Trophoblast cell (in vitro differentiated cells and primary cell): ENCODE measurements at regions not wholly inside any gene's neighbourhood (a gene's known extent, or its start where the extent isn't known, plus 50 kb on each side); places are given as distances from the start of the nearest gene placed in this dataset.

Experiments
- DNase-seq, 2 donors: peaks; one replicate each; pipeline ENCODE4 v3.0.0-alpha.2; 2016
- H2AFZ ChIP-seq: 2 replicates; pipeline ENCODE4 v1.6.1; 2013; ENCODE audit warnings: low read length, moderate library complexity, mild to moderate bottlenecking; ENCODE audit not compliant: insufficient read depth, poor library complexity
- H2AK5ac ChIP-seq: 2 replicates; pipeline ENCODE4 v1.6.1; 2013; ENCODE audit warnings: mild to moderate bottlenecking, low read length
- H2BK120ac ChIP-seq: 2 replicates; pipeline ENCODE4 v1.6.1; 2013; ENCODE audit warnings: low read length, mild to moderate bottlenecking, moderate library complexity; ENCODE audit not compliant: insufficient read depth, poor library complexity
- H2BK12ac ChIP-seq: 2 replicates; pipeline ENCODE4 v1.6.1; 2013; ENCODE audit warnings: mild to moderate bottlenecking, low read length, moderate library complexity
- H2BK5ac ChIP-seq: 2 replicates; pipeline ENCODE4 v1.6.1; 2013; ENCODE audit warnings: low read length, low read depth, moderate library complexity, mild to moderate bottlenecking; ENCODE audit not compliant: poor library complexity
- H3K14ac ChIP-seq: 2 replicates; pipeline ENCODE4 v1.6.1; 2013; ENCODE audit warnings: mild to moderate bottlenecking, low read length
- H3K18ac ChIP-seq: 2 replicates; pipeline ENCODE4 v1.6.1; 2013; ENCODE audit warnings: mild to moderate bottlenecking, low read length
- H3K23ac ChIP-seq: 2 replicates; pipeline ENCODE4 v1.6.1; 2013; ENCODE audit warnings: low read length
- H3K27ac ChIP-seq: 2 replicates; pipeline ENCODE4 v1.5.1; 2013; ENCODE audit warnings: low read depth, mild to moderate bottlenecking, inconsistent platforms, low read length, moderate library complexity
- H3K27me3 ChIP-seq: 2 replicates; pipeline ENCODE4 v1.6.1; 2013; ENCODE audit warnings: inconsistent platforms, mild to moderate bottlenecking, low read length, moderate library complexity; ENCODE audit not compliant: insufficient read depth
- H3K36me3 ChIP-seq, 2 experiments: 1 replicate in 1 of 2; 2 replicates in 1 of 2; pipeline ENCODE4 v1.6.1; 2013; ENCODE audit warnings: low read length in 2 of 2, mild to moderate bottlenecking in 2 of 2, moderate library complexity in 1 of 2; ENCODE audit not compliant: insufficient read depth in 2 of 2, control insufficient read depth in 1 of 2
- H3K4ac ChIP-seq: 2 replicates; pipeline ENCODE4 v1.6.1; 2013; ENCODE audit warnings: low read depth, mild to moderate bottlenecking, low read length, moderate library complexity
- H3K4me1 ChIP-seq, 2 experiments: 1 replicate in 1 of 2; 2 replicates in 1 of 2; pipeline ENCODE4 v1.6.1; 2013; ENCODE audit warnings: low read length in 2 of 2, mild to moderate bottlenecking in 2 of 2, moderate library complexity in 1 of 2; ENCODE audit not compliant: insufficient read depth in 2 of 2, control insufficient read depth in 1 of 2
- H3K4me2 ChIP-seq: 2 replicates; pipeline ENCODE4 v1.6.1; 2013; ENCODE audit warnings: inconsistent platforms, mild to moderate bottlenecking, low read length, moderate library complexity
- H3K4me3 ChIP-seq: 2 replicates; pipeline ENCODE4 v1.5.1; 2013; ENCODE audit warnings: mild to moderate bottlenecking, low read depth, low read length, inconsistent platforms
- H3K79me1 ChIP-seq: one replicate; pipeline ENCODE4 v1.6.1; 2013; ENCODE audit warnings: low read length
- H3K79me2 ChIP-seq: 2 replicates; pipeline ENCODE4 v1.6.1; 2013; ENCODE audit warnings: low read length, mild to moderate bottlenecking; ENCODE audit not compliant: control insufficient read depth, insufficient read depth, poor library complexity
- H3K9ac ChIP-seq: 2 replicates; pipeline ENCODE4 v1.6.1; 2013; ENCODE audit warnings: mild to moderate bottlenecking, low read length
- H3K9me3 ChIP-seq: 2 replicates; pipeline ENCODE4 v1.6.1; 2013; ENCODE audit warnings: low read depth, mild to moderate bottlenecking, control low read depth, inconsistent platforms, low read length; ENCODE audit not compliant: insufficient read depth
- H4K12ac ChIP-seq: 2 replicates; pipeline ENCODE4 v1.6.1; 2013; ENCODE audit warnings: low read depth, mild to moderate bottlenecking, low read length, moderate library complexity
- H4K8ac ChIP-seq: 2 replicates; pipeline ENCODE4 v1.6.1; 2013; ENCODE audit warnings: low read depth, mild to moderate bottlenecking, low read length, moderate library complexity
- H4K91ac ChIP-seq: one replicate; pipeline ENCODE4 v1.6.1; 2013; ENCODE audit warnings: low read depth, mild to moderate bottlenecking, low read length, moderate library complexity
- WGBS: extraction: QIAGEN DNeasy Blood & Tissue Kit; methylation state at CpG from one replicate; pipeline ENCODE4 v1.1.7; 2013; ENCODE audit warnings: missing lambda C conversion rate; ENCODE audit not compliant: insufficient read length, insufficient coverage; ENCODE audit errors: extremely low coverage; 5-methylcytosine and 5-hydroxymethylcytosine counted together

GRCh38 chr4:27789773-27790172, 929.1 kb downstream of the STIM2 start:
- Histone ChIP-seq H3K36me3 (no peaks in the 10 kb centered on the region), H2AFZ (no peak overlapping the region), H4K8ac (no peak overlapping the region), H3K27ac (peak overlapping the region; percentile 58), H3K4ac (no peak overlapping the region), H2BK120ac (no peak overlapping the region), H3K27me3 (no peaks in the 10 kb centered on the region), H3K9me3 (no peaks in the 10 kb centered on the region), H3K14ac (no peak overlapping the region), H2BK12ac (no peak overlapping the region), H4K91ac (no peak overlapping the region), H3K23ac (no peak overlapping the region), H3K79me1 (peaks cover 4% of the 10 kb centered on the region), H4K12ac (no peak overlapping the region), H3K4me1 (peaks cover 0 to 3% of the 10 kb centered on the region in 2 experiments), H3K18ac (no peak overlapping the region), H3K79me2 (no peaks in the 10 kb centered on the region), H2BK5ac (no peak overlapping the region), H2AK5ac (no peak overlapping the region), H3K9ac (no peak overlapping the region), H3K4me2 (no peak overlapping the region), H3K4me3 (no peak overlapping the region)
- peak in 1 of 2 donors; percentile 9 for DNase-seq
- no CpG with 5 or more reads among the region's 6 CpGs for WGBS

DNA sequence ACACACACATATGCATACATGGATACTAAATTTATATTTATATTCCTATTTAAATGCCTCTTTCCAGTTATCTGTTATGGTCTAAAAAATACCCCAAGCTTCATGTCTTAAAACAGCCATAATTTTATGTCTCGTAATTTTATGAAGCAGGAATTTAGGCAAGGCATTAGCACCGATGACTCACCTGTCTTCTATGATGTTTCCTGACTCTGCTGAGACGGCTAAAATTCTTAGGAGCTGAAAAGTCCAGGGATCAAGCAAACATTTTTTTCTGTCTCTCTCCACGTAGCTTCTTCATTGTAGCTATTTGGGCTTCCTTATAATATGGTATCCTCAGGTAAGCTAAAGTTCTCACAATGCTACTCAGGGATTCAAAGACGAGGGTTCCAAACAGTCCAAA, 930.3 kb downstream of the STIM2 start:
- H3K4me2 ChIP-seq, result no peak overlapping the region
- WGBS, result no CpG with 5 or more reads among the region's 5 CpGs

DNA sequence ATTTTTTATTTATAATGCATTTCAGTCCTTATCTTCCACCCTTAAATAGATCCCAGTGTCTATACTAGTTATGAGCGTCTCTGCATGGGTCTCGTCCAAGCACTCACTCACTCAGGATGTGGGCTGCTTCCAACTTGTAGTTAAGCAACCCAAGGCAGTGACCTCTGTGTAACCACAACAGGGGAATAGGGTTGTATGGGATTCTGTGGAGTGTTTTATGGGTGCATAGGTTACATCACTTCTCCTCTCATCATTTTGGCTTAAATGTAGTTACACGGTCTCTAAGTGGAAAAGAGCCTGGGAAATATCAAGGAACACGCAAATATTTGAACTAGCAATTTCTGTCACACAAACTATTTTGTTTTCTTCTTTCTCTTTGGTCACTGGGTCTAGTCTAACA, 931.0 kb downstream of the STIM2 start:
- no peak overlapping the region for H3K9ac ChIP-seq
- no peaks in the 10 kb centered on the region for H3K36me3 ChIP-seq
- H3K4me3 ChIP-seq, result no peak overlapping the region
- no peak overlapping the region for H3K23ac ChIP-seq
- DNase-seq, result no peak
- H2BK12ac ChIP-seq, result no peak overlapping the region
- no peak overlapping the region for H2AK5ac ChIP-seq
- peak overlapping the region; percentile 11 for H4K91ac ChIP-seq
- no peak overlapping the region for H3K18ac ChIP-seq
- no peaks in the 10 kb centered on the region for H3K27me3 ChIP-seq
- no peaks in the 10 kb centered on the region for H3K79me2 ChIP-seq
- peak overlapping the region; percentile 60 for H2BK120ac ChIP-seq
- no CpG with 5 or more reads among the region's 4 CpGs for WGBS
- H3K79me1 ChIP-seq, result peaks cover 4% of the 10 kb centered on the region
- H4K12ac ChIP-seq, result no peak overlapping the region
- H2BK5ac ChIP-seq, result no peak overlapping the region
- H3K9me3 ChIP-seq, result no peaks in the 10 kb centered on the region
- H4K8ac ChIP-seq, result no peak overlapping the region
- no peak overlapping the region for H3K4ac ChIP-seq
- H3K14ac ChIP-seq, result peak overlapping the region; percentile 61
- peaks cover 0 to 3% of the 10 kb centered on the region in 2 experiments for H3K4me1 ChIP-seq
- peak overlapping the region; percentile 41 for H3K27ac ChIP-seq
- H2AFZ ChIP-seq, result no peak overlapping the region
- no peak overlapping the region for H3K4me2 ChIP-seq

More for the DNA sequence above, 930.3 kb downstream of the STIM2 start:
- Histone ChIP-seq H2AK5ac (no peak overlapping the region), H2AFZ (no peak overlapping the region), H3K9ac (no peak overlapping the region), H3K4ac (no peak overlapping the region), H3K4me1 (peaks cover 0 to 3% of the 10 kb centered on the region in 2 experiments), H3K79me1 (peaks cover 4% of the 10 kb centered on the region), H2BK12ac (no peak overlapping the region), H3K4me3 (no peak overlapping the region), H3K27ac (peak overlapping the region; percentile 74), H3K79me2 (no peaks in the 10 kb centered on the region), H4K12ac (no peak overlapping the region), H2BK120ac (no peak overlapping the region), H3K36me3 (no peaks in the 10 kb centered on the region), H3K27me3 (no peaks in the 10 kb centered on the region), H3K9me3 (no peaks in the 10 kb centered on the region), H3K14ac (no peak overlapping the region), H4K8ac (no peak overlapping the region), H4K91ac (no peak overlapping the region), H3K23ac (no peak overlapping the region), H2BK5ac (no peak overlapping the region), H3K18ac (no peak overlapping the region)
- DNase-seq, result peak in 1 of 2 donors; percentile 24

- Histone ChIP-seq H4K12ac (no peak overlapping the region), H3K4ac (no peak overlapping the region), H2BK12ac (no peak overlapping the region), H3K4me1 (no peaks in the 10 kb centered on the region), H3K79me2 (no peaks in the 10 kb centered on the region), H3K9me3 (no peaks in the 10 kb centered on the region), H2AK5ac (no peak overlapping the region), H3K79me1 (no peaks in the 10 kb centered on the region), H3K14ac (no peak overlapping the region), H3K27ac (no peak overlapping the region), H4K8ac (no peak overlapping the region), H3K23ac (no peak overlapping the region), H3K9ac (no peak overlapping the region), H3K4me2 (no peak overlapping the region), H2BK120ac (no peak overlapping the region), H2BK5ac (no peak overlapping the region), H3K4me3 (no peak overlapping the region), H3K18ac (no peak overlapping the region), H2AFZ (no peak overlapping the region), H3K27me3 (no peaks in the 10 kb centered on the region), H4K91ac (no peak overlapping the region), H3K36me3 (no peaks in the 10 kb centered on the region)
- WGBS, result no CpG with 5 or more reads among the region's 3 CpGs
- DNase-seq, result no peak
Observed at GRCh38 chr4:27807207-27807606, 946.6 kb downstream of the STIM2 start.
